VCaP (cell line): ENCODE measurements at regions not wholly inside any gene's neighbourhood (a gene's known extent, or its start where the extent isn't known, plus 50 kb on each side); places are given as distances from the start of the nearest gene placed in this dataset.
"Not testable (repeated sequence)": the region's sequence is repeated elsewhere in the genome, so short reads cannot be mapped to it uniquely, and the experiment has no call there.

Experiments
- H3K27ac ChIP-seq: fragments of 450-650 bp; 2 replicates; pipeline ENCODE4 v1.5.1; 2017
- CTCF ChIP-seq: fragments of 450-650 bp; conservative IDR thresholded peaks from 2 replicates; pipeline ENCODE4 v1.5.1; 2017; ENCODE audit warnings: mild to moderate bottlenecking, moderate library complexity

GRCh38 chr11:82458147-82458546 is 275.5 kb downstream of the FAM181B start:
- H3K27ac ChIP-seq, result no peak overlapping the region
- no peak for TF ChIP-seq CTCF

- TF ChIP-seq CTCF, result no peak
- no peak overlapping the region for H3K27ac ChIP-seq
These were observed 282.7 kb downstream of the FAM181B start for GRCh38 chr11:82450996-82451395.

GRCh38 chr11:82406611-82407010 is 327.1 kb downstream of the FAM181B start:
- no peak overlapping the region for H3K27ac ChIP-seq
- TF ChIP-seq CTCF, result no peak

- no peak overlapping the region for H3K27ac ChIP-seq
- no peak for TF ChIP-seq CTCF
These were observed 328.2 kb downstream of the FAM181B start for GRCh38 chr11:82405421-82405820.

- TF ChIP-seq CTCF, result no peak
- no peak overlapping the region for H3K27ac ChIP-seq
These were observed 328.7 kb downstream of the FAM181B start for GRCh38 chr11:82404981-82405380.

GRCh38 chr11:82403640-82404305 is 329.9 kb downstream of the FAM181B start:
- TF ChIP-seq CTCF, result no peak
- H3K27ac ChIP-seq, result no peak overlapping the region

GRCh38 chr11:82398300-82398815 is 335.3 kb downstream of the FAM181B start:
- TF ChIP-seq CTCF, result no peak
- H3K27ac ChIP-seq, result no peak overlapping the region

GRCh38 chr11:82396639-82397038 is 337.0 kb downstream of the FAM181B start:
- not testable (repeated sequence) for H3K27ac ChIP-seq
